CD4-positive, alpha-beta T cell treated with Interleukin-6 for 4 hours (primary cell): ENCODE measurements at regions not wholly inside any gene's neighbourhood (a gene's known extent, or its start where the extent isn't known, plus 50 kb on each side); places are given as distances from the start of the nearest gene placed in this dataset.

ENCODE experiments used
- DNase-seq: peaks from one replicate; pipeline ENCODE4 v3.0.0-alpha.2; 2020; ENCODE audit warnings: mixed read lengths

DNA sequence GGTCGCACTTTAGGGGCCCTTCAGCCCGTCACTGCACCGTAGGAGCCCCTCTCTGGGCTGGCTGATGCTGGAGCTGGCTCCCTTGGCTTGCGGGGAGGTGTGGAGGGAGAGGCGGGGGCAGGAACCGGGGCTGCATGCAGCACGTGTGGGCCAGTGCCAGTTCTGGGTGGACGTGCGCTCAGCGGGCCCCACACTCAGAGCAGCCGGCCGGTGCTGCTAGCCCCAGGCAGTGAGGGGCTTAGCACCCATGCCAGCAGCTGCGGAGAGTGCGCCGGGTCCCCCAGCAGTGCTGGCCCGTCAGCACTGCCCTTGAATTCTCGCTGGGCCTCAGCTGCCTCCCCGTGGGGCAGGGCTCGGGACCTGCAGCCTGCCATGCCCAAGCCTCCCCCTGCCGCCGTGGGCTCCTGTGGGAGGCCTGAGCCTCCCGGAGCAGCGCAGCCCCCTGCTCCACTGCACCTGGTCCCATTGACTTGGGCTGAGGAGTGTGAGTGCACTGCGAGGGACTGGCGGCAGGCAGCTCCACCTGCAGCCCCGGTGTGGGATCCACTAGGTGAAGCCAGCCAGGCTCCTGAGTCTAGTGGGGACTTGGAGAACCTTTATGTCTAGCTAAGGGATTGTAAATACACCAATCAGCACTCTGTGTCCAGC is 108.8 kb upstream of the RASGEF1B start:
- DNase-seq = no peak

DNA sequence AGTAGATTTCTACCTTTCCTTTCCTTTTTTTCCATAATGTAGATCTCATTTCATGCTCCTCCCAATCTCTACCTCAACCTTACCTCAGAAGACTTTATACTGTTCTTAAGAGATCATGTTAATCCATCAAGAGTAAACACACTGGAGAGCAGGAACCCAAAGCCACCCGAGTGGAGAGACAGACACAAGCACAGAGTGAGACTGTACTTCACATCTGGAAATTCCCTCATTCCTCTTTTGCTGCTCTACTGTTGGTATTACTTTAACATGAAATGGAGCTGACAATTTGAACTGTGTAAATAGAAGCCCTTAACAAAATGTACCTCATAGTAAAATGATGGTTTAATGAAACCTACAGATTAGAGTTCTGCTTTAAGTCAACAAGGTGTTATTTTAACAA is 105.7 kb upstream of the RASGEF1B start:
- no peak for DNase-seq

DNA sequence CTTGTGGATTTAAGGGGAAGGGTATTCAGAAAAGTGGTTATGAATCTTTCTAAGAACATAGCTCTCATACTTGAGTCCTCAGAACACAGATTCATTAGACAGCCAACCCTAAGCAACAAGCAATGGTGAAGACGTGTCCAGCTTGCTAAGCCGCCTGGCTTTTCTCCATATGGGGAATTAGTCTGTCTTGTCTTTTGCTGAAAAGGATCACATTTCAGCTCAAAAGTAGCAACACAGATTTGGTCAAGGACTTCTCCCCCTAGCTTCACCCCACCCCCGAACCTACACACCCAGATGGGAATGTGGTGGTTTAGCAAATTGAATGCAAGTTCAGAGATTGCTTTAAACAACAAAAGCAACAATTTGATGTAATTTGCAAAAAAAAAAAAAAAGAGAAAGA is 103.3 kb upstream of the RASGEF1B start:
- DNase-seq = no peak

DNA sequence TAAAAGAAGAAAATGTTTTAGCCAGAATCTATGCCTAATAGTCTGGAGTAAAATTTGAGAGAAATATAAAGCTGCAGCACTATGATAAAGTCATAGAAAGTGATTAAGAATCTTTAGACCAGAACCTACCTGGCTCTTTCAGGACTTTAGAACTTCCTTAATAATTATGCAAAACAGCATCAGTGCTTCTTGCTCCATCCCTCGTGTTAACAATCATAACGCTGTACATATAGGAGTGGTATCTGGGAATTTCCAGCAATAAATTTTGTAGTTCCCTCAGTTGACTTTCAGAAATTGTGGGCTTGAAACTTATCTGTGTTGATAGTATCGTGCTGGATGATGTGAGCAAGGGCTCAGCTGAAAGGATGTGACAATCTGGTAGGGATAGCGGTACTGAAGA is 102.1 kb upstream of the RASGEF1B start:
- no peak for DNase-seq

DNA sequence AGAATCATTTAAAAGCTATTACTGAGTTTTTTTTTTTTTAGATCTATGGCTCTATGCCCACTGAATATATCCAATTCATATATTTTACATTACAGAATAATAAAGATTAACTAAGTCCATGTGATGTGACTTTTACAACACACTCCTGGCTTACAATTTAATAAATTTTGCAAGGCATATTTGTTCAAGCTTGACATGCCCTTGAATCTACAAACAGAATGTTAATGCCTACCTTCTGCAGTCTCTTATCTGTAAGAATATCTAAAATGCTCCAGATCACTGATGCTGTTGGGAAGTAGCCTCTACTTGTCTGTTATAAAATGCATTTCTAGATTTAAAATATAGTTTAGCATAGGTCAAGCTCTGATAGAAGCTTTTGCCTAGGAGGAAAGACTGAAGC is 100.7 kb upstream of the RASGEF1B start:
- no peak for DNase-seq

DNA sequence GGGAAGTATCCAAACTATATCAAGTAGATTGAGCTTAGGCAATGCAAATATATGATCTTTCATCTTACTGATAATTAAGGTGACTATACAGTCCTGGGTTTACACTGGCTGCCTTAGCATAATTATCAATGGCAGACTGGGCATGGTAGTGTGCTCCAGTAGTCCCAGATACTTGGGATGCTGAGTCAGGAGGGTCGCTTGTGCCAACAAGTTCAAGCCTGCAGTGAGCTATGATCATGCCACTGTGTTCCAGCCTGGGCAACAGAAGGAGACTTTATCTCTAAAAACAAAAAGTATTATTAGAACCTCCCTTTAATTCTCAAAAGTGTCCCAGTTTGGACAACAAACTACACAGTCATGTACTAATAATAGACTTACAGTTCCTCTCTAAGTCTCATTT is 99.4 kb upstream of the RASGEF1B start:
- DNase-seq = no peak

DNA sequence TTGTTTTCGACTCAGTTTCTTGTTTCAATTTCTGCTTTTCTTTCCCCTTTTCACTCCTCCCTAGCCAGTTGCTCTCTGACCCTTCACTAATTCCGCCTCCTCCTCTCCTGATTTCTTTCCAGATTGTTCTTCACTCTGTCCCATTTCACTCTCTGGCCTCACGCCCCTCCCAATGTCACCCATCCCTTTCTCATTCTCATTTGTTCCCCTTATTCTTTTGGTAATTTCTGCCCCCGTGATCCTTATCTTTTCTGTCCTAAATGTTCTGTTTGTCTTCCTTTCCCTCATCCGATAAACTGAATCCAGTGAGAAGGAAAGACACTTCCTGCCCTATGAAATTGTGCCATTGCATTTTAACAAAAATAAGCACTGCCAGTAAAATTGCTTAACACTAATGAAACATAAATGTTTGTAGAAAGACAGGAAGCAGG is 94.5 kb upstream of the RASGEF1B start:
- no peak for DNase-seq

DNA sequence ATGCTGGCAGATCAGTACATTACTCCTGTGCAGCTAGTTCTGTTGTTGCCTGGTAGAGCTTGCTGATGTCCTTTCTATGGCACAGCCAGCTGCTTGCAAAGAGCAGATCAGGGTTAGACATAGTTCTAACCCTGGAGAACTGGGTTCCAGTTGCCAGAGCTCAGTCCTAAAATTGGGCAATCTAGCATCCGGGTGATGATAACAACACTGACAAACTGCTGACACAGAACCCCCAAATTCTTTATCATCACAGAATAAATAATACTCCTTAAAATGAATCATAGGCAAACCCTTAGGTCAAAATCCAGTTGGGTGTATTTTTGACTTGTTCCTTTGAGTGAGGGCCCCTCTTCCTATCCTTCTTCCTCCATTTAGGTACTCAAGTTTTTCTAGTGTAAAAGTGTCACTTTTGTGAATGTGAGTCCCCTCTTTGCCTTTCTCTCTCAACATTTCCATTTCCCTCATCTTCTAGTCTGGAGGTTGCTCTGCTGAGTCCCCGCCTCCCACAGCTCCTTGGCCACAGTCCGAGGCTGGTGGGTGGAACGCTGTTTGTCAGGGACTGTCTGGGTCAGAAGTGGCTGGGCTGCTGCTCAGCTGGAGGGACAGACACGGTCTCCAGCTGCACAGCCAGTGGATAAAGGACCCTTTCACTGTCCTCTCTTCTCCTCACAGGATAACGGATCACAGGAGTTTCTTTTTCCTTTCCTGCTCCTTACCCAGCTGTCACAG is 93.6 kb upstream of the RASGEF1B start:
- no peak for DNase-seq

DNA sequence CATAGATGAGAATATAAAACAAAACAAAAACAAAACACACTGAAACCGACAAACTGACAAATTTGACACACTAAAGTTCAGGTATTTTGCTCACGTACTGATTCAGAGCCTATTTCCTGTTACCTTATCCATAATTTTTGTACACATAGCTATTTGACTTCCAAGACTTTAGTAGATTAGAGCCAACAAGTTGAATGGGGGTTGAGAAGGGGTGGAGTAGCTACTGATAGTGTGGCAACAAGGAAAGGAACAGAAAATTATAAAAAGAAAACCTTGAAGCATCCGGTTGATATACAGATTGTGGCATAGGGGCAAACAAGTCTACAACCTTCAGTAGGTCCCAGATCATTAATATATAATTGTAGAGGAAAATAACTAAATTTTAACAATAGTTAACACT is 92.3 kb upstream of the RASGEF1B start:
- no peak for DNase-seq

DNA sequence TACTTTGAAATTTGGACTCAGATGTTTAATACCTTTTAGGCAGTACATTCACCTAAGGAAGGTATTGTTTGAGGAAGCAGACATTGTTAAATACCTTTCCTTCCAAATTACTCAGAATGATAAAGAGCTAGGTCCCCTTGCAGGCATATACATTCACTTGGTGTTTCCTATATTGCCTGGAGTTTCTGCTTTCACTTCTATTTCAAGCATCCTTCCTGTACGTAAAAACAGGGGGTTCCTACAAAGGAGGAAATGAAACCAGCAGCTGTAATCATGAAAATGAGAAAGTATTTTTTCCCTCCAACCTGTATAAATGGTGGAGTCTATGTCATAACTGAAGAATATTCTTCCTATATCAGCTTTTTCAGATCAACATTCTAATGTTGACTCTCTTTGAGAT is 90.4 kb upstream of the RASGEF1B start:
- DNase-seq = no peak

DNA sequence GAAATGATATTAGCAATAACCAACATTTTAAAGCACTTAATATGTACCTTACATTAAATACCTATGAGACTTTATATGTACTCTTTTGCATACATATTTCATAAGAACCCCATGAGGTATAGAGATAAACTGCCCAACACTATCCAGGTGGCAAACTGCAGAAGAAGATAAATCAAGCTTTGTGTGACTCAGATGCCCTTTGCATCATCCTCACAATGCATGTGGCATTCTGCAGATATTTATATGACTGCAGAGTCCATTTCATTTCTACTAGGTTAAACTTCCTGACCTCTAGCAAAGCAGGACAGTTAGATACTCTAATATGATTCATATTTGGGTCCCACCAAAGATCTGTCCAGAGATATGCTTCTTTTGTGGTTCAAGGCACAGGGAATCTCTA is 85.6 kb upstream of the RASGEF1B start:
- DNase-seq = no peak

DNA sequence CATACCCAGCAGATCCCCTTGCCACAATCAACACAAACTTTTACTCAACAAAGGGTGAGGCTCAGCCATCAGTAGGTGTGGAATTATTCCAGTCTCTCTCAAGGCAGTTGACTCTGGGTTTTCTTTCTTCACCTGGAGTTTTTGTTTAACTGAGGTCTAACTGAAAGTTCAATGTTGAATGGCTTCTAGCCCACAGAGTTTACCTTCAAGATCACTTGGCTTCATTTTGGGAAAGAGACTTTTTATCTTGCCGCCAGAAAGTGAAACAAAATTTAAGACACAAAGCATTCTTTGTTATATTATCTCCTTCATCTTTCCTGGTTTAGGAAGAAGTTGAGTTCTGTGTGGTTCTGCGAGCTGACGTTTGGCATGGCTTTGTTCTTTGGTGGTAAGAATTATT is 83.8 kb upstream of the RASGEF1B start:
- no peak for DNase-seq

DNA sequence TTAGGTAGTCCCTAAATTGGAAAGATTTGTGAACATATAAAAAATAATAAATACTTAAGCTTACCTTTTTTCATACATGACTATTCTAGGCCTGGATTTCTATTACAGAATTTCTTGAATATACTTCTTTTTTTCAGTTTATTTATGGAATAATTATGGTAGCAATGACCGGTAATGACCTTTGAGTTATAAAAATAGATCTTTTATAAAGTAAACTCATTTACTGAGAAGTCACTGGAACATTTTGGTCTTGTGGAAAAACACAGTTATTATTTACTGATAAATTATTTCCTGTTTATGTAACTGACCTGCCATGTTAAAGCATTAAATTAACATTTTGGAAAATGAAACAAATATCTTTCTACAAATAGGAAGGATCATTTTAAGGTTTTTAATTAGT is 80.4 kb upstream of the RASGEF1B start:
- no peak for DNase-seq

DNA sequence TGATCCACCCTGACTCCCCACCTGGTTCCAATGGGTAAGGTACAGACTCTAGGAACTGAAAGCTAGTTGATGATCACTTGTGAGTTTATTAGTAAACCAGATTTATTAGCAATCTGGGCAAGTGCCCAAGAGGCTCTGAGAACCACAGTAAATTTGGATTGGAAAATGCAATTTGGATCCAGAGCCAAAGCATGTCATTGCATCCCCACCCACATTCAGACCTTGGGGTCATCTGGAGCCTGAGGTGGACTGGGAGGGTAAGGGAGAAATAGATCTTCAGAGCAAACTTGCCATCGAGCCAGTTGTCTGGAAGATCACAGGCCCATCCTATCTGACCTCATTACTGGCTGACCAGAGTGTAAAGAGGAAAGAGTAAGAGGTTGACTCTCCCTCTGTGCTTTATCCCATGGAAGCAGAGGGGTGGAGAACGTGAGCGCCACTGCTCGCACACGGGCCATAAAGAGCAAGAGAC is 78.7 kb upstream of the RASGEF1B start:
- DNase-seq = no peak

DNA sequence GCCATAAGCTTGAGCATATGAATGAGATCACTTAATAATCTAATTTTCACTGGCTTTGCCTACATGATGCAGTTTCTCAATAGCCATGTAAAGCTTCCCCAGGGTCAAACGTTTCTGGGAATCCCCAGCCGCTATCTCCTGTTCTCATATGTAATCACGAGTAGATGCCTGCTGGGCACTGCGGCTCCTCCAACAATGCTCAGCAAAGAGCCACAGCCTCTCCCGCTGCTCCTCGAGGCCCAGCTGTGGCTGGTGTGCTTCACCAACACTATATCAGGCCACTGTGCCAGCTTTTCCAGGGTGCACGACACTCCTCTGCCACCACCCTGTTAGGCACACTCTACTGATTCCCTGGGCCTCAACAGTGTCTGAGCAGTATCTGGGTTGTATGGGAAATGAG is 78.3 kb upstream of the RASGEF1B start:
- DNase-seq = no peak

DNA sequence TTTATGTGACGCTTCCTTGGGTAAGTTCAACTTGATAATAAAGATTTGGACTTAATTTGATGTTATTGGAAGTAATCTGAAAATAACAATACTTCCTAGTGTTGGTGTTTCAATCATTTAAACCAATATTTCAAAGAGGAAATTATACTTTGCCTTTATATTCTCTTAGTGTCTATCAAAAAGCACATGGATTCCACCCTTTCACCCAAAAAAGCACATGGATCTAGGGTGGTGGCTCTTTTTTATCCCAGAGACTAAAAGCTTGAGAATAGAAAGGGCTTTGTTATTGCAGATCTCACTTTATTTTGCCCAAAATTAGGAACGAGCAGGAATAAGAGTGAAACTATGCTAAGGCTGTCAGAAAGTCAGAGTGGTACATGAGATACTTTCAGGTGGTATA is 75.1 kb upstream of the RASGEF1B start:
- DNase-seq = no peak

DNA sequence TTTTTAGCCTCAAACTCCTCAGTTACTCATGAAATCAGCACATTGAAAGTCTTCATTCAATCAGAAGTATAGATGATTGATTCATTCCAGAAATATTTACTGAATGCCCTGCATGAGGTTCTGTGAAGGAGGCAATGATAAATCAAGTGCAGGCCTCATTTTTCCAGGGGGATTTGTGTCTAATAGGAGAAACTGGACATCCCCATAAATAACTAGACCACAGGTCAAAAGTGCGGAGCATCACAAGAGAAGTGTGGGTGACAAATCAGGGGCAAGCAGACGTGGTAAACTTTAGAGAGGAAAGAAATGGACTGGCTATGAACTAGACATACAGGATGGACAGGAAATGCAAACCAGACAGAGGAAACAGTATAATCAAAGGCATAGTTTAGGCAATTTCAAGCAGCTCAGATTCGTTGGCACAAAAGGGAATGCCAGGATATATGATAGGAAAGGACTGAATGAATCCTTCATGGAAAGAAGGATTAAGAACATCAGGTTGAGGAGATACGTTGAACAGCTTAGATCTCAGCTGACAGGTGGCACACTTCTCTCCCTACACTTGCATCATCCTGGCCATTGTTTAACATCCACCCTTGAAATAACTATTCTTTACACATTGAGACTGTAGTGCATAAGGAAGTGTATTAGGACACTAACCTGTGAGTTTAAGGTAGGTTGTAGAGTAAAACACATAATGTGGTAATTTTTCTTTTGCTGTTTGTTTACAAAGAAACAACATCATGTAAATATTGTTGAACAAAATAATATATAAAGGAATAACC is 69.6 kb upstream of the RASGEF1B start:
- no peak for DNase-seq

DNA sequence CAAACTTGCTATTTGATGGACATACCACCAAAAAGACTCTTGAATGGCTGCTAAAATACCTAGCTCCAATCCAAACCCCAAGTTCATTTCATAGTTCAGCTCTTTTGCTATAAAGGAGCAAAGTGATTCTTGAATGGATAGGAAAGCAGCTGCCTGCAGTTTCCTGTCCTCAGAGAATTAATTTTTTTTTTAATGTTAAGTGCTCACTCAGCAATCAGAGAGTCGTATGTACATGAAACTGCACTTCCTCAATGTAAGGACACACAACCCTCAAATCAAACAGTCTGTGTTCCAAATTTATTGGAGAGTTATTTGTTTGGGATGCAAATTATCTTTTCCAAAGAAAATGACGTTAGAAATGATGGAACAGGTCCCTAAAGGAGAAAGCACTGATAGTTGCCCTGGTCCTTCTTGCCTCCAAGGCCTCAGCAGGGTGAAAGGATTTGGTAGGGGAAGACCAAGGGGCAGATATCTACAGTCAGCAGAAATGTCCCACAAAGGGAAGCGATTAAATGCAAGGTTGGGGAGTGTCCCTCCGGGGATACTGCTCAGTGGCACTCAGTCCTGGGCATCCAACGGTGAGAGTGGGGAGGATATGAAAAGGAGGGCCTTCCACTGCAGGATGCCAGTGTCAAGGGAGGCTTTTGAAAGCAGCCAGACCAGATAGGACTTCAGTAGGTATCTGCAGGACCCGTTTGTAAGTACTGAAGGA is 67.2 kb upstream of the RASGEF1B start:
- no peak for DNase-seq

DNA sequence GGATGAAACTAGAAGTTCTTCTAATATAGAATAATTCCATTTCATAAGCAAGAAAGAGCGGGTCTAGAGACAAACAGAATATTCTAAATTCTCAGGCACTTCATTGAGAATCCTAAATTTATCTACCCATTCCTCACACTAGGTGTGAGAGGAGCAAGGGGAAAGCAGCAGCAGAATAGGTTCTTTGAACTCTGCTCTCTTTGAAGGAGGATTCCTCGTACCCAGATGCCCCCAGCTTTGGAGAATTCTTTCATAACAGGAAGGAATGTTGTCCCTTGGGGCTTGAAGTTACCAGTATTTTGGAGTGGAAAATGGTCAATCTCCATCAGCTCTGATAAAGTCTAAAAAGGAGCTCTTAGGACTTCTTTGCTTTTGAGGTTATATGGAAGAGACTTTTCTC is 59.7 kb upstream of the RASGEF1B start:
- no peak for DNase-seq

DNA sequence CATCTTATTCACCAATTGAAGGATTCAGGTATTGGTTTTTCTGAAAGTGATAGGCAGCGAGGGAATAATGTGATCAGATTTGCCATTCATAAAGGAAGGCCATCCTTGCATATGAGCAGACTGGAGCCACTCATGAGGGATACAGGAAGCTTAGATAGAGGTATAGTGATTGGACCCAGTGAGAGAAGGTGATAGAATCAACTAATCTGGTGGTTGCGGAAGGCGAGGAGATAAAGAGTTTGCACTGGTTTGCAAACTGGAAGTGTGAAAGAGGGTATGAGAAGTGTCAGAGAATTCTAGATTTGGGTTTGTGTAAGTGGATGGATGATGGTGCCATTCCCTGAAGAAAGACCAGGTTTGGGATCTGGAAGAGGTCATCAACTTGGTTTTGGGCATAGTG is 57.3 kb upstream of the RASGEF1B start:
- DNase-seq = no peak

DNA sequence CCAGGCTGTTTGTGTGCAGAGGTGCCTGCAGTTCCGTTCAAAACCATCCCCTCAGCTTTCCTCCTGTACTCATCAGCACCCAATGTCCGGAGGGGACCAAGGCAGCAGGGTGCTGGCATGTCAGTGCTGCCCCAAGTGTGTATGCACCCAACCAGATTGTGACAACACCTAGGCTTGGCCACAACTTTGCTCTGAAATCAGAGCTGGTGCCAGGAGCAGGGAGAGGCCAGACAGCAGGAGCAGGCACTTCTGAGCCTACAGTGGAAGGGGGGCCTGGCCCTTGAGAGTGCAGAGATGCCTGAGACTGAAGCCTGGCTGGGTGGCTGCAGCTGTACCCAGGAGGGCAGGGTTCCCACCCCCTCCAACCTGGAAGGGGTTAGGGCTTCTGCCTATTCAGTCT is 56.5 kb upstream of the RASGEF1B start:
- DNase-seq = no peak

DNA sequence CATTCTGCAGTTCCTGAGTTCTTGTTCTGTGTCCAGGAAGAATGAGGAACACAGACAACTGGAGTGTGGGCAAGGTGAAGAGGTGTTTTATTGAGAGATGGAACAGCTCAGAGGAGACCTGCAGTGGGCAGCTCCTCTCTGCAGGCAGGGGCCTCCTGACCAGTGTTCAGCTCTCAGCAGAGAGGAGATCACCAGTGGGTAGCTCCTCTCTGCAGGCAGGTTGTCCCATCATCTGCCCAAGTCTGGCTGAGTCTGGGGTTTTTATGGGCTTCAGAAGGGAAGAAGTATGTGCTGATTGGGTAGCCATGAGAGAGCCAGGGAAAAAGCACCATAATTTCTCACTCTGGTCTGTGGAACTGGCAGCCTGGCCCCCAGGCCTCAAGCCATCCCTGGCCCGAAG is 56.0 kb upstream of the RASGEF1B start:
- no peak for DNase-seq

DNA sequence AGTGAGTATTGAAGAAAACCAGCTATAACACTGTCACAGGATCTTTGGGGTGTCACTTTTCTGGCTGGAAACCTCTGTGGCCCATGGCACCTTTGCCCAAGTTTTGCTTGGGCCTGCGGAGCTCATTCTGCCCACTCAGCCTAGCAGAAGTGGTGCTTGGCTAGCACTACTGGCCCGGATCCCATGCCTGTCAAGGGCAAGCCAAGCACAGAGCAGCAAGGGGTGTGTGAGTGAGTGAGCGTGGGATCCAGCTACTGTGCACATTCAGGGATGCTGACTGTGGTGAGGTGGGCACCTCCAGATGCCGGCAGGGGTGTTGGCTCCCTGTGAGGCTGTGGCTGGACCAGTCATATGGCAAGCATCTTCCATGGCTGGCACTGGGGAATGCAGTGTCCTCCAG is 55.4 kb upstream of the RASGEF1B start:
- DNase-seq = no peak
